Endothelial cell of umbilical vein (primary cell): ENCODE measurements at regions not wholly inside any gene's neighbourhood (a gene's known extent, or its start where the extent isn't known, plus 50 kb on each side); places are given as distances from the start of the nearest gene placed in this dataset.

Source experiments
- BruUV-seq: library from RNA; stranded (reverse); fragments of 400-500 nt; replicated peaks from 2 replicates; lab custom pipeline; 2021; lab: Mats Ljungman, UMichigan
- CTCF ChIA-PET: fragments of 300-600, 350-600 bp; sonication (Branson Sonifier 250); formaldehyde crosslinking; loops from one replicate; lab custom pipeline; 2021; ENCODE audit warnings: antibody characterized with exemption, inconsistent platforms; lab: Charles Lee
- POLR2A ChIA-PET: fragments of 300-600, 350-600 bp; sonication (Branson Sonifier 250); formaldehyde crosslinking; loops from one replicate; lab custom pipeline; 2021; ENCODE audit warnings: antibody characterized with exemption, inconsistent platforms; lab: Charles Lee
- DNase-seq: peaks from one replicate; pipeline ENCODE4 v3.0.0-alpha.2; 2011; ENCODE audit warnings: low read depth, low spot score
- FAIRE-seq: peaks from 2 replicates; lab custom pipeline; 2011; peaks lifted over from hg19 to GRCh38; lab: Jason Lieb, UNC
- H2AFZ ChIP-seq: 2 replicates; pipeline ENCODE4 v1.6.0; 2012; ENCODE audit warnings: low read depth, low read length, control low read depth, inconsistent platforms
- H3K27ac ChIP-seq: 2 replicates; pipeline ENCODE4 v1.5.1; 2011; ENCODE audit warnings: low read depth, mild to moderate bottlenecking, control low read depth, low read length, moderate library complexity; ENCODE audit not compliant: insufficient read depth
- H3K27me3 ChIP-seq, 2 experiments: 2 replicates each; pipeline versions ENCODE4 v1.6.0 to v1.6.1; 2011; ENCODE audit warnings: low read length in 2 of 2, mixed read lengths in 1 of 2; ENCODE audit not compliant: control insufficient read depth in 2 of 2, insufficient read depth in 2 of 2
- H3K36me3 ChIP-seq, 2 experiments: 2 replicates in 1 of 2; 3 replicates in 1 of 2; pipeline ENCODE4 v1.5.1; 2011; ENCODE audit warnings: low read length in 2 of 2, mild to moderate bottlenecking in 1 of 2, moderate library complexity in 1 of 2; ENCODE audit not compliant: control insufficient read depth in 2 of 2, insufficient read depth in 2 of 2; ENCODE audit errors: extremely low read depth in 1 of 2
- H3K4me1 ChIP-seq: 3 replicates; pipeline ENCODE4 v1.5.1; 2011; ENCODE audit warnings: mild to moderate bottlenecking, low read length; ENCODE audit not compliant: control insufficient read depth, insufficient read depth; ENCODE audit errors: extremely low read depth
- H3K4me2 ChIP-seq: 2 replicates; pipeline ENCODE4 v1.6.1; 2011; ENCODE audit warnings: low read length, control low read depth, mixed read lengths; ENCODE audit not compliant: insufficient read depth
- H3K4me3 ChIP-seq, 3 experiments: fragments of 200-600 bp in 1 of 3; sonication (generic), shearing (Covaris generic) in 1 of 3; replicated peaks in 1 of 3; 2 replicates each; pipeline ENCODE4 v1.5.1; 2011 to 2016; ENCODE audit warnings: control low read depth in 3 of 3, low read length in 3 of 3, mild to moderate bottlenecking in 2 of 3, inconsistent platforms in 1 of 3, low read depth in 1 of 3, moderate library complexity in 1 of 3; ENCODE audit not compliant: insufficient read depth in 1 of 3
- H3K79me2 ChIP-seq: 2 replicates; pipeline ENCODE4 v1.6.0; 2012; ENCODE audit warnings: low read length, inconsistent platforms; ENCODE audit not compliant: control insufficient read depth, insufficient read depth
- H3K9ac ChIP-seq: replicated peaks from 2 replicates; pipeline ENCODE3; 2011; ENCODE audit warnings: low read length, control low read depth; ENCODE audit not compliant: insufficient read depth; ENCODE audit errors: extremely low read depth
- H3K9me1 ChIP-seq: replicated peaks from 3 replicates; pipeline ENCODE4 v1.6.0; 2011; ENCODE audit warnings: mild to moderate bottlenecking, low read length; ENCODE audit not compliant: control insufficient read depth, insufficient read depth; ENCODE audit errors: extremely low read depth
- H3K9me3 ChIP-seq: replicated peaks from 2 replicates; pipeline ENCODE4 v1.5.1; 2012; ENCODE audit warnings: low read length, inconsistent platforms; ENCODE audit not compliant: control insufficient read depth, insufficient read depth
- H4K20me1 ChIP-seq: replicated peaks from 2 replicates; pipeline ENCODE3; 2011; ENCODE audit warnings: mild to moderate bottlenecking, low read length; ENCODE audit not compliant: control insufficient read depth, insufficient read depth; ENCODE audit errors: extremely low read depth
- EZH2 ChIP-seq: IDR thresholded peaks from 2 replicates; pipeline ENCODE4 v1.6.1; 2012; ENCODE audit warnings: borderline replicate concordance, low read depth, mild to moderate bottlenecking, moderate library complexity, low read length, inconsistent platforms; ENCODE audit not compliant: severe bottlenecking
- FOS ChIP-seq: IDR thresholded peaks from 2 replicates; pipeline ENCODE4 v1.6.1; 2011; ENCODE audit warnings: mild to moderate bottlenecking, low read length, moderate library complexity, borderline replicate concordance; ENCODE audit not compliant: insufficient read depth
- GATA2 ChIP-seq: IDR thresholded peaks from 2 replicates; pipeline ENCODE4 v1.7.0; 2011; ENCODE audit warnings: low read depth, mild to moderate bottlenecking, moderate library complexity, mixed read lengths, low read length; ENCODE audit not compliant: insufficient read length, insufficient read depth
- JUN ChIP-seq: IDR thresholded peaks from 2 replicates; pipeline ENCODE4 v1.6.1; 2011; ENCODE audit warnings: borderline replicate concordance, low read depth; ENCODE audit not compliant: insufficient read length, insufficient read depth
- MAX ChIP-seq: IDR thresholded peaks from 2 replicates; pipeline ENCODE4 v1.6.1; 2011; ENCODE audit not compliant: insufficient read depth, insufficient read length
- MYC ChIP-seq: IDR thresholded peaks from one replicate; pipeline ENCODE4 v1.6.1; 2011; ENCODE audit warnings: mild to moderate bottlenecking, low read depth, low read length
- POLR2A ChIP-seq: IDR thresholded peaks from 2 replicates; pipeline ENCODE4 v1.6.1; 2012; ENCODE audit warnings: low read depth, mild to moderate bottlenecking, control low read depth, low read length
- POLR2AphosphoS5 ChIP-seq: IDR thresholded peaks from 2 replicates; pipeline ENCODE4 v1.6.1; 2012; ENCODE audit warnings: low read depth, mild to moderate bottlenecking, control low read depth, low read length, moderate library complexity; ENCODE audit not compliant: insufficient read depth
- dilution Hi-C: fragments of 300-500 bp; cut with MboI; formaldehyde crosslinking; loops from one replicate; pipeline ENCODE4 v1.15.0; 2019; ENCODE audit warnings: low sequenced_read_pairs; ENCODE audit not compliant: extremely low pct_ligation_motif_present
- intact Hi-C: fragments of 100-400 bp; cut with micrococcal nuclease; formaldehyde crosslinking; loops from one replicate; pipeline ENCODE4 v1.10.0; 2022
- TF ChIP-seq, protein P1 (sequence below), 2 donors: IDR thresholded peaks; 1 replicate in 1 of 2; 2 replicates in 1 of 2; pipeline ENCODE4 v1.5.1; 2011; ENCODE audit warnings: low read length in 2 of 2, mild to moderate bottlenecking in 2 of 2, moderate library complexity in 2 of 2, control low read depth in 1 of 2, inconsistent platforms in 1 of 2, low read depth in 1 of 2; ENCODE audit not compliant: insufficient read depth in 1 of 2; ENCODE audit errors: extremely low read depth in 1 of 2

DNA sequence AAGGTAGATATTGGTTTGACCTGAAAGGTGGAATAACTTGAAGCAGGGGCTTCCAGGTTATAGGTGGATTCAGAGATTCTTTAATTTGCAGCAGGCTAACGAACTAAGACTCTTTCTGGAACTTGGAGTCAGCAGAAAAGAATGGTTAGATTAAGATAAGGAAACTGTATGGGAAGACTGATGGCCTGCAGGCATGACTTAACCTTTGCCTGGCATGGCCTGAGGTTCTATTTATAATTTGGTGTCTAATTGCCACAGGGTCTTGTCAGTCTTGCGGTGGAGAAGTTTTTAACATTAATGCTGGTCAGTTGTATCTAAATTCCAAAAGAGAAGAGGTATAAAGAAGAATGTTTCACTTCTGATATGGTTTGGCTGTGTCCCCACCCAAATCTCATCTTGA, 110.3 kb upstream of the VCX3A start:
- H3K27me3 ChIP-seq, result no peaks in the 10 kb centered on the region

More for the DNA sequence above, 110.3 kb upstream of the VCX3A start:
- no TSS peak for BruUV-seq
- intact Hi-C loops, result no loop called here
- Histone ChIP-seq H2AFZ (no peak overlapping the region), H3K4me1 (no peaks in the 10 kb centered on the region), H3K4me3 (no peak overlapping the region), H3K4me2 (no peak overlapping the region), H3K9me3 (no peaks in the 10 kb centered on the region), H3K27ac (no peak overlapping the region), H3K9me1 (no peaks in the 10 kb centered on the region), H3K9ac (no peak overlapping the region), H3K79me2 (no peaks in the 10 kb centered on the region), H4K20me1 (no peaks in the 10 kb centered on the region), H3K36me3 (no peaks in the 10 kb centered on the region)
- ChIA-PET POLR2A (no interaction called here), CTCF (no interaction called here)
- DNase-seq (no peak), FAIRE-seq (no peak)
- dilution Hi-C loops, result no loop called here
- TF ChIP-seq MYC (no peak), JUN (no peak), POLR2A (no peak), EZH2 (no peak), GATA2 (no peak), POLR2AphosphoS5 (no peak), FOS (no peak), MAX (no peak)
- TF ChIP-seq, protein P1, sequence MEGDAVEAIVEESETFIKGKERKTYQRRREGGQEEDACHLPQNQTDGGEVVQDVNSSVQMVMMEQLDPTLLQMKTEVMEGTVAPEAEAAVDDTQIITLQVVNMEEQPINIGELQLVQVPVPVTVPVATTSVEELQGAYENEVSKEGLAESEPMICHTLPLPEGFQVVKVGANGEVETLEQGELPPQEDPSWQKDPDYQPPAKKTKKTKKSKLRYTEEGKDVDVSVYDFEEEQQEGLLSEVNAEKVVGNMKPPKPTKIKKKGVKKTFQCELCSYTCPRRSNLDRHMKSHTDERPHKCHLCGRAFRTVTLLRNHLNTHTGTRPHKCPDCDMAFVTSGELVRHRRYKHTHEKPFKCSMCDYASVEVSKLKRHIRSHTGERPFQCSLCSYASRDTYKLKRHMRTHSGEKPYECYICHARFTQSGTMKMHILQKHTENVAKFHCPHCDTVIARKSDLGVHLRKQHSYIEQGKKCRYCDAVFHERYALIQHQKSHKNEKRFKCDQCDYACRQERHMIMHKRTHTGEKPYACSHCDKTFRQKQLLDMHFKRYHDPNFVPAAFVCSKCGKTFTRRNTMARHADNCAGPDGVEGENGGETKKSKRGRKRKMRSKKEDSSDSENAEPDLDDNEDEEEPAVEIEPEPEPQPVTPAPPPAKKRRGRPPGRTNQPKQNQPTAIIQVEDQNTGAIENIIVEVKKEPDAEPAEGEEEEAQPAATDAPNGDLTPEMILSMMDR (IDR thresholded peaks at IDR 0.05; ENCODE audit: extremely low read depth in 1 of 2, insufficient read depth in 1 of 2, low read depth in 1 of 2, low read length in 2 of 2), result no peak
